OCI-LY3 (cell line): ENCODE measurements at regions not wholly inside any gene's neighbourhood (a gene's known extent, or its start where the extent isn't known, plus 50 kb on each side); places are given as distances from the start of the nearest gene placed in this dataset.

Experiments
- EZH2phosphoT487 ChIP-seq: fragments of 200-600 bp; shearing (Covaris generic); IDR thresholded peaks from 2 replicates; pipeline ENCODE4 v1.6.1; 2018; ENCODE audit warnings: antibody characterized with exemption, mixed run types, low read depth
- TF ChIP-seq, protein P1 (sequence below): fragments of 200-600, 300-600 bp; sonication (generic); IDR thresholded peaks from 2 replicates; pipeline ENCODE4 v1.5.1; 2014; ENCODE audit warnings: antibody characterized with exemption, low read length, low read depth

DNA sequence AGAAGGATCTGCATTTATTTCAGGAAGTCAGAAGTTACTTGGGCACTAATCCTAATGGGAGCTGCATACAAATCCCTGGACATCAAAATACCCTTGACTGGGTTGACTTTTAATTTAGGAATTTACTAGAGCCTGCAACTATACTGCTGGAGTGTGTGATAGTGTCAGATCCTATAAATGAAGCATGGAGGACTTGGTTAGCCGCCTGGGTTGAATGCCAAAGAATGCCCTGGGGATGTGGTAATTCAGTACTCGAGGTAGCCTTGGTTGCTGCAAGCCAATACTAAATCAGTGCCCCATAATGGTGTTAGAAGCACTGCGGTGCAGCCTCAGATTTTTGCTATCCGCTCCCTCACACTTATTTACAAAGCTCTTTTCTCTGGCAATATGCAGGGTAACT, 184.9 kb downstream of the CAPZA3 start:
- TF ChIP-seq, protein P1, sequence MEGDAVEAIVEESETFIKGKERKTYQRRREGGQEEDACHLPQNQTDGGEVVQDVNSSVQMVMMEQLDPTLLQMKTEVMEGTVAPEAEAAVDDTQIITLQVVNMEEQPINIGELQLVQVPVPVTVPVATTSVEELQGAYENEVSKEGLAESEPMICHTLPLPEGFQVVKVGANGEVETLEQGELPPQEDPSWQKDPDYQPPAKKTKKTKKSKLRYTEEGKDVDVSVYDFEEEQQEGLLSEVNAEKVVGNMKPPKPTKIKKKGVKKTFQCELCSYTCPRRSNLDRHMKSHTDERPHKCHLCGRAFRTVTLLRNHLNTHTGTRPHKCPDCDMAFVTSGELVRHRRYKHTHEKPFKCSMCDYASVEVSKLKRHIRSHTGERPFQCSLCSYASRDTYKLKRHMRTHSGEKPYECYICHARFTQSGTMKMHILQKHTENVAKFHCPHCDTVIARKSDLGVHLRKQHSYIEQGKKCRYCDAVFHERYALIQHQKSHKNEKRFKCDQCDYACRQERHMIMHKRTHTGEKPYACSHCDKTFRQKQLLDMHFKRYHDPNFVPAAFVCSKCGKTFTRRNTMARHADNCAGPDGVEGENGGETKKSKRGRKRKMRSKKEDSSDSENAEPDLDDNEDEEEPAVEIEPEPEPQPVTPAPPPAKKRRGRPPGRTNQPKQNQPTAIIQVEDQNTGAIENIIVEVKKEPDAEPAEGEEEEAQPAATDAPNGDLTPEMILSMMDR: no peak
- no peak for TF ChIP-seq EZH2phosphoT487
